ENCODE measurements at regions not wholly inside any gene's neighbourhood (a gene's known extent, or its start where the extent isn't known, plus 50 kb on each side); places are given as distances from the start of the nearest gene placed in this dataset.

DNA sequence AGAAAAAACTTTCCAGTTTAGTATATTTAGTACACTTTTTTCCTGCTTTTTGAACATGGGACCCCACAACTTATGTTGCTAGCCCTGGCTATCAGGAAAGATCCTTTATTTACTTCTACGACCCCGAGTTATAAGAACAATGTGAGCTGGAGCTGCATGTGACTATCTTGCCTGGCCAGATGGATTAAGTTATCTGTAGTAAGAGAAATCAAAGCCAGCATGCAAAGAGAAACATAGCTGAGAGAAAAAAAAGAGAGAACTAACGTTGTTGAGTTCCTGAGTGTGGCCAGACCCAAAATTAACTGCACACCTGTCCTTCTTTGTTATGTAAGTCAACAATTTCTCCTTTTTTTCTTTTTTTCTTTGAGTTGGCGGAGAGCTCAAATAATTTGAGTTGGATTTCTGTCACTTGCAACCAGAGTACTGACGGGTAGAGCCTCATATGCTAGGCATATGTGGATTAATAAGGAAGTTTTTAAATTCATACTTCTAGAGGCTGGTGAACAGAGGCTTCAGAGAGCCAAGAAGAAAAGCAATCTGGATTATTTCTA, 219.5 kb downstream of the HACE1 start:
- H3K9me3 ChIP-seq: no peaks in the 10 kb centered on the region
- no peak for DNase-seq
- H3K27ac ChIP-seq: peak overlapping the region in 1 of 4 donors; percentile 11
- peaks cover 0 to 13% (median 0%) of the 10 kb centered on the region in 4 donors for H3K4me1 ChIP-seq
- no peak overlapping the region for H3K4me3 ChIP-seq
- no peak for TF ChIP-seq POLR2AphosphoS5 (IDR thresholded peaks at IDR 0.05)
- no peak for TF ChIP-seq EP300 (IDR thresholded peaks at IDR 0.05; ENCODE audit: low read depth)
- TF ChIP-seq POLR2A (IDR thresholded peaks at IDR 0.05): no peak
- TF ChIP-seq, protein P1, sequence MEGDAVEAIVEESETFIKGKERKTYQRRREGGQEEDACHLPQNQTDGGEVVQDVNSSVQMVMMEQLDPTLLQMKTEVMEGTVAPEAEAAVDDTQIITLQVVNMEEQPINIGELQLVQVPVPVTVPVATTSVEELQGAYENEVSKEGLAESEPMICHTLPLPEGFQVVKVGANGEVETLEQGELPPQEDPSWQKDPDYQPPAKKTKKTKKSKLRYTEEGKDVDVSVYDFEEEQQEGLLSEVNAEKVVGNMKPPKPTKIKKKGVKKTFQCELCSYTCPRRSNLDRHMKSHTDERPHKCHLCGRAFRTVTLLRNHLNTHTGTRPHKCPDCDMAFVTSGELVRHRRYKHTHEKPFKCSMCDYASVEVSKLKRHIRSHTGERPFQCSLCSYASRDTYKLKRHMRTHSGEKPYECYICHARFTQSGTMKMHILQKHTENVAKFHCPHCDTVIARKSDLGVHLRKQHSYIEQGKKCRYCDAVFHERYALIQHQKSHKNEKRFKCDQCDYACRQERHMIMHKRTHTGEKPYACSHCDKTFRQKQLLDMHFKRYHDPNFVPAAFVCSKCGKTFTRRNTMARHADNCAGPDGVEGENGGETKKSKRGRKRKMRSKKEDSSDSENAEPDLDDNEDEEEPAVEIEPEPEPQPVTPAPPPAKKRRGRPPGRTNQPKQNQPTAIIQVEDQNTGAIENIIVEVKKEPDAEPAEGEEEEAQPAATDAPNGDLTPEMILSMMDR (IDR thresholded peaks at IDR 0.05): no peak
- H3K27me3 ChIP-seq: no peaks in the 10 kb centered on the region
- intact Hi-C loops (cut with DNase I; ENCODE audit: low total_unique reads) (no loop called here), in situ Hi-C loops (cut with MboI; ENCODE audit: low pct_ligation_motif_present in 1 of 4, low pct_unique_long_range_greater_than_20kb in 1 of 4, low sequenced_read_pairs in 3 of 4) (no loop called here)
- 49 to 66% methylated on average over 5 of the region's 5 CpGs for WGBS, 2 donors (ENCODE audit: low coverage in 1 of 2)
- H3K36me3 ChIP-seq: no peaks in the 10 kb centered on the region

DNA sequence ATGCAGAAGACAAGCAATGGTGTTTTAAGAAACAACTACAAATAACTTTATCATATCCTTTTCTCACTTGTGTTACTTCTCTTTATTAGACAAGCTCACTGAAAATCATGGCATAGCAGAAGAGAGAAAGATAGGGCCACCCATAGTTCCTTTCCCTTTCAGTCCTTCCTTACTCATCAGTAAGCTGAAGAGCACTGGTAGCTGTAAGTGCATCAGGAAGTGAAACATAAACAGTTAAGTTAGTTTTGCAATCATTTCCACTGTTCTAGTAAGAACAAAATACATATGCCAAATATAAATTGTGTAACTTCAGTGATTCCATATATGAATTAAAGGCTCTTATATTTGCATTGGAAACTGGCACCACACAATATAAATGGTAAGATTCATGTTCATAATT, 220.1 kb downstream of the HACE1 start:
- Histone ChIP-seq H3K9me3 (no peaks in the 10 kb centered on the region), H3K27ac (peak overlapping the region in 2 of 4 donors; percentile 11 to 26), H3K4me1 (peaks cover 0 to 13% (median 0%) of the 10 kb centered on the region in 4 donors), H3K4me3 (no peak overlapping the region), H3K27me3 (no peaks in the 10 kb centered on the region), H3K36me3 (no peaks in the 10 kb centered on the region)
- no peak for DNase-seq
- in situ Hi-C loops (cut with MboI; ENCODE audit: low pct_ligation_motif_present in 1 of 4, low pct_unique_long_range_greater_than_20kb in 1 of 4, low sequenced_read_pairs in 3 of 4): no loop called here
- intact Hi-C loops (cut with DNase I; ENCODE audit: low total_unique reads): no loop called here
- TF ChIP-seq POLR2AphosphoS5 (IDR thresholded peaks at IDR 0.05) (no peak), POLR2A (IDR thresholded peaks at IDR 0.05) (no peak), EP300 (IDR thresholded peaks at IDR 0.05; ENCODE audit: low read depth) (no peak)

DNA sequence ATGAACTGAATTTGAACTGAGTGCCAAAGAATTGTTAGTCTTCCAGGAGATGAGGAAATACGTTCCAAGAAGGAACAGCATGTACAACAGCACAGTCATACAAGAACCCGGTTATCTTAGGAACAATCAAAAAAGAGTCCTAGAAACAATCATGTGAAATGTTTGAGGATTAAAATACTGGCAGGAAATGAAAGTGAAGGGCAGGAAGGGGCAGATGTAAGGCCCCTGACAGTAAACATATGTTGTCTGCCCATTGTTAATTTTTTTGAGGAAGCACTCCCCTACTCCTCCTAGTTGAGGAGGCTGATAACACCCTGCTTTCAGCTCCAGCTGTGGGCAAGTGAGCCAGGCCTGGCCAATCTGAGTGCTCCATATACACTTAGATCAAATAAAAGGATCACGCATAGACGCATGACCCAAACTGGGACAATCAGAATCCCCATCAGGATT, 220.9 kb downstream of the HACE1 start:
- Histone ChIP-seq H3K27me3 (no peaks in the 10 kb centered on the region), H3K9me3 (no peaks in the 10 kb centered on the region), H3K4me1 (peaks cover 0 to 13% (median 0%) of the 10 kb centered on the region in 4 donors), H3K4me3 (no peak overlapping the region), H3K36me3 (no peaks in the 10 kb centered on the region), H3K27ac (peak overlapping the region in 3 of 4 donors; percentile 13 to 40 (median 26))
- DNase-seq: no peak
- in situ Hi-C loops (cut with MboI; ENCODE audit: low pct_ligation_motif_present in 1 of 4, low pct_unique_long_range_greater_than_20kb in 1 of 4, low sequenced_read_pairs in 3 of 4) (no loop called here), intact Hi-C loops (cut with DNase I; ENCODE audit: low total_unique reads) (no loop called here)
- 18 to 52% methylated on average over 2 to 4 of the region's 4 CpGs for WGBS, 2 donors (ENCODE audit: low coverage in 1 of 2)
- TF ChIP-seq POLR2A (IDR thresholded peaks at IDR 0.05): no peak
- TF ChIP-seq EP300 (IDR thresholded peaks at IDR 0.05; ENCODE audit: low read depth): no peak
- peak; percentile 11 to 19 (median 16) for TF ChIP-seq POLR2AphosphoS5 (IDR thresholded peaks at IDR 0.05)

DNA sequence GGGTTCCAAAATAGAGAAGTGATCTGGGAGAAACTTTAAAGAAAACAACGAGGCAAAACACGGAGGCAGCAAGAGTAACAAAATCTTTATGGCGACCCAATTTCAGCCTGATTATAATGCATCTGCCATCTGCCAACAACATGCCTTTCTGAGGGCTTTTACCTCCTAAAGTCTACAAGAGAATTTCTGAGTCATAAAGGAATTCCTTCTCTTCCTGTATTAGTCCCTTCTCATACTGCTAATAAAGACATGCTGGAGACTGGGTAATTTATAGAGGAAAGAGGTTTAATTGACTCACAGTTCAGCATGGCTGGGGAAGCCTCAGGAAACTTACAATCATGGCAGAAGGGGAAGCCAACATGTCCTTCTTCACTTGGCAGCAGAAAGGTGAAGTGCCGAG, 226.6 kb downstream of the HACE1 start:
- no peak for DNase-seq
- intact Hi-C loops (cut with DNase I; ENCODE audit: low total_unique reads) (no loop called here), in situ Hi-C loops (cut with MboI; ENCODE audit: low pct_ligation_motif_present in 1 of 4, low pct_unique_long_range_greater_than_20kb in 1 of 4, low sequenced_read_pairs in 3 of 4) (no loop called here)
- peaks cover 0 to 27% (median 13%) of the 10 kb centered on the region in 4 donors for H3K4me1 ChIP-seq
- no peak overlapping the region for H3K4me3 ChIP-seq
- H3K9me3 ChIP-seq: no peaks in the 10 kb centered on the region
- TF ChIP-seq EP300 (IDR thresholded peaks at IDR 0.05; ENCODE audit: low read depth): no peak
- TF ChIP-seq, protein P1 (IDR thresholded peaks at IDR 0.05): no peak
- TF ChIP-seq POLR2A (IDR thresholded peaks at IDR 0.05): no peak
- TF ChIP-seq POLR2AphosphoS5 (IDR thresholded peaks at IDR 0.05): no peak
- peak overlapping the region; percentile 18 to 71 (median 58) for H3K27ac ChIP-seq
- WGBS, 2 donors (ENCODE audit: low coverage in 1 of 2): 62 to 65% methylated on average over 4 of the region's 4 CpGs
- H3K27me3 ChIP-seq: no peaks in the 10 kb centered on the region
- no peaks in the 10 kb centered on the region for H3K36me3 ChIP-seq

GRCh38 chr6:104632588-104632987, 227.1 kb downstream of the HACE1 start:
- TF ChIP-seq POLR2AphosphoS5 (IDR thresholded peaks at IDR 0.05): peak in 1 of 3 donors; percentile 20
- TF ChIP-seq, protein P1 (IDR thresholded peaks at IDR 0.05): no peak
- peak; percentile 69 for DNase-seq
- Histone ChIP-seq H3K36me3 (no peaks in the 10 kb centered on the region), H3K27ac (peak overlapping the region; percentile 50 to 71 (median 60)), H3K4me3 (no peak overlapping the region), H3K27me3 (no peaks in the 10 kb centered on the region), H3K4me1 (peaks cover 0 to 27% (median 13%) of the 10 kb centered on the region in 4 donors), H3K9me3 (no peaks in the 10 kb centered on the region)
- in situ Hi-C loops (cut with MboI; ENCODE audit: low pct_ligation_motif_present in 1 of 4, low pct_unique_long_range_greater_than_20kb in 1 of 4, low sequenced_read_pairs in 3 of 4) (no loop called here), intact Hi-C loops (cut with DNase I; ENCODE audit: low total_unique reads) (no loop called here)
- WGBS, 2 donors (ENCODE audit: low coverage in 1 of 2): 37 to 47% methylated on average over 2 of the region's 2 CpGs
